CD4-positive, alpha-beta memory T cell (primary cell): ENCODE measurements at regions not wholly inside any gene's neighbourhood (a gene's known extent, or its start where the extent isn't known, plus 50 kb on each side); places are given as distances from the start of the nearest gene placed in this dataset.

Experiments used
- CTCF ChIA-PET: fragments of 350-600 bp; sonication (Branson Sonifier 250); formaldehyde crosslinking; loops from one replicate; lab custom pipeline; 2021; ENCODE audit warnings: inconsistent platforms; ENCODE audit not compliant: partially characterized antibody; lab: Charles Lee
- POLR2A ChIA-PET: fragments of 350-600 bp; sonication (Branson Sonifier 250); formaldehyde crosslinking; loops from one replicate; lab custom pipeline; 2021; ENCODE audit not compliant: partially characterized antibody; lab: Charles Lee
- DNase-seq, 5 donors: peaks; one replicate each; pipeline versions ENCODE4 v3.0.0 to v3.0.0-alpha.2; 2020 to 2022; ENCODE audit warnings: mixed read lengths in 1 of 5
- H3K27ac ChIP-seq: one replicate; pipeline ENCODE4 v1.7.0; 2013; ENCODE audit warnings: low read depth, low read length
- H3K27me3 ChIP-seq: 2 replicates; pipeline ENCODE4 v1.7.0; 2013; ENCODE audit warnings: mild to moderate bottlenecking, low read length, moderate library complexity; ENCODE audit not compliant: insufficient read depth
- H3K36me3 ChIP-seq: 2 replicates; pipeline ENCODE4 v1.7.0; 2013; ENCODE audit warnings: mild to moderate bottlenecking, low read length, moderate library complexity; ENCODE audit not compliant: insufficient read depth
- H3K4me1 ChIP-seq: 2 replicates; pipeline ENCODE4 v1.7.0; 2013; ENCODE audit warnings: mild to moderate bottlenecking, low read length, moderate library complexity; ENCODE audit not compliant: insufficient read depth
- H3K4me3 ChIP-seq, 2 donors: one replicate each; pipeline ENCODE4 v1.7.0; 2013; ENCODE audit warnings: low read length in 2 of 2, mild to moderate bottlenecking in 1 of 2
- H3K9me3 ChIP-seq, 2 donors: one replicate each; pipeline ENCODE4 v1.7.0; 2013; ENCODE audit warnings: low read length in 2 of 2, control low read depth in 1 of 2; ENCODE audit not compliant: control insufficient read depth in 1 of 2
- H3K27ac Mint-ChIP-seq, 7 donors: one replicate each; pipeline ENCODE4 v1.8.0; 2020 to 2021; ENCODE audit warnings: mixed read lengths in 7 of 7, mild to moderate bottlenecking in 6 of 7, inconsistent platforms in 3 of 7, moderate library complexity in 3 of 7
- H3K27me3 Mint-ChIP-seq, 2 donors: one replicate each; pipeline ENCODE4 v1.8.0; 2020 to 2021; ENCODE audit warnings: mixed read lengths in 2 of 2
- H3K36me3 Mint-ChIP-seq, 2 donors: one replicate each; pipeline ENCODE4 v1.8.0; 2020 to 2021; ENCODE audit warnings: mixed read lengths in 2 of 2, inconsistent platforms in 1 of 2, mild to moderate bottlenecking in 1 of 2
- H3K4me1 Mint-ChIP-seq, 4 donors: one replicate each; pipeline ENCODE4 v1.8.0; 2020 to 2021; ENCODE audit warnings: mixed read lengths in 4 of 4, mild to moderate bottlenecking in 1 of 4
- H3K4me3 Mint-ChIP-seq, 8 donors: one replicate each; pipeline ENCODE4 v1.8.0; 2020 to 2021; ENCODE audit warnings: mixed read lengths in 8 of 8, mild to moderate bottlenecking in 7 of 8, moderate library complexity in 6 of 8, inconsistent platforms in 3 of 8
- H3K9me3 Mint-ChIP-seq, 8 donors: one replicate each; pipeline ENCODE4 v1.8.0; 2020 to 2021; ENCODE audit warnings: mixed read lengths in 8 of 8, mild to moderate bottlenecking in 5 of 8, inconsistent platforms in 3 of 8, moderate library complexity in 1 of 8
- intact Hi-C: fragments of 100-400 bp; cut with micrococcal nuclease; formaldehyde crosslinking; loops from one replicate; pipeline ENCODE4 v1.15.1; 2023

DNA sequence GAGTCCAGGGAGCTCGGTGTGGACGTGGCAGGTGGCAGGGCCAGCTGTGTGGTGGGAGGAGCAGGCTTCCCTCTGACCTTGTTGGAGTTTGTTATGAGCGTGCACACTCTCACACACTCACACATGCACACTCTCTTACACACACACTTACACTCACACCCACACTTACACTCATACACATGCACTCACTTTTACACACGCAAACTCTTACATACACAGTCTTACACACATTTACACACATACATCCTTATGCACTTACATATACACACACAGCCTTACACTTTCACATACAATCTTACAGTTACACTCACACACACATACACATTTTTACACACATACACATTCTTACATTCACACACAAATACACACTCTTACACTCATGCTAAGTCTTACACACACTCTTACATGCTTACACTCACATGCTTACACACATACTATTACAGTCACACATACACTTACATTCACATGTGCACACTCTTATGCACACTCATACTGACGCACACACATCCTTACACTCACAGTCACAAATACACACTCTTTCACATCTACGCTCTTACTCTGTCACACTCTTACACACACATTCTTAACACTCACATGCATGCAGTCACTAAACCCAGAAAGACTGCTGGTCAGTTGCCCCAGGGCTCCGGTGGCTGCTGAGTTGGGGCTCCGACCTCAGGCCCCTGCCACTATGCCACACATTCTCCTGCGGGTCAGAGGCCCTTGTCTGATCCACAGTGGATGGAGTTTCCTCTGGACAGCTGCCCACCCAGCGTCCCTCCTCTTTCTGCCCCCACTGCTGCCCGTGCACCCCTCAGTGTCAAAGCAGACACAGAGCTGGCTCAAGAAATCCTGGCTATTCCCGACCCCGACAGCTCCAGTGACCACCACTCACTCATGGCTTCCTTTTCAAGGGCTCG lies 95.8 kb downstream of the ADRA2C start:
- Mint-ChIP-seq H3K4me1 (no peaks in the 10 kb centered on the region), H3K27ac (no peak overlapping the region), H3K36me3 (no peaks in the 10 kb centered on the region), H3K27me3 (peaks cover 5 to 8% of the 10 kb centered on the region in 2 donors), H3K9me3 (peaks cover 0 to 2% (median 0%) of the 10 kb centered on the region in 8 donors), H3K4me3 (no peak overlapping the region)
- Histone ChIP-seq H3K27ac (no peak overlapping the region), H3K4me1 (no peaks in the 10 kb centered on the region), H3K36me3 (no peaks in the 10 kb centered on the region), H3K4me3 (no peak overlapping the region), H3K9me3 (no peaks in the 10 kb centered on the region), H3K27me3 (no peaks in the 10 kb centered on the region)
- ChIA-PET POLR2A (no interaction called here), CTCF (no interaction called here)
- no peak for DNase-seq
- intact Hi-C loops: no loop called here

DNA sequence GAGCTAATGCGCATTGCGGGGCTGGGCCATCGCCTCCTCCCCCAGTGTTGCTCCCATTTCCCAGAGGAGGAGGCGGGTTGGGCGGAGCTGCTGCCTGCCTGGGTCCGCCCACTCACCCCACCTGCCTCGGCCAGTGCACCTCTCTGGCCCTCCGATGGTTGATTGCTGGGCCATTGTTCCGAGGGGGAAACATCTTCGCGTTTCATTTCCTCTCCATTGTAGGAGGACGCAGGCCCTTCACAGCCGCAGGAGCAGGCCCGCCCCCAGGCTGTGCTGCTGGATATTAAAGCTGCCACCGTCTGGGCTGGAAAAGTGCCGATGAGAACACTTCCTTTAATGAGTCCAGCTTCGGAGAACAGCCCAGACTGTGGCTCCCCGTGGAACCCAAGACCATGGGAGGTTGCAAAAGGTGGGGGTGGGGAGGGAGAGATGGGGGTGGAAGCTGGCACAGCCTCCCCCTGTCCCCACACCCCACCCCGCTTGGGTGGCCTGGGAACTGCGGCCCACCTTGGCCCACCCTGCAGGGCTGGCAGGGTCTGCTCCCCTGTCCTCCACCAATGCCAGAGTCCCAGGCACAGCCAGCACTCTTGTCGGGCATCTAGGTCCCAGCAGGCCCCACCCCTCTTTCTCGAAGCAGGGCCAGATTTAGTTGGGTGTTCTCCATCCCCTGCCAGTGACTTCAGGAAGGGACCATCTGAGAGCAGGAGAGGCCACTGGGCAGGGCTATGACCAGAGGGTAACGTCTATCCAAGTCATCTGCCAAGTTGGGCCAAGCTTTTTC lies 96.6 kb downstream of the ADRA2C start:
- H3K4me1 ChIP-seq: no peaks in the 10 kb centered on the region
- H3K4me1 Mint-ChIP-seq: no peaks in the 10 kb centered on the region
- H3K27me3 Mint-ChIP-seq: peaks cover 5 to 11% of the 10 kb centered on the region in 2 donors
- ChIA-PET CTCF (no interaction called here), POLR2A (no interaction called here)
- no peaks in the 10 kb centered on the region for H3K9me3 Mint-ChIP-seq
- no peaks in the 10 kb centered on the region for H3K27me3 ChIP-seq
- no peak overlapping the region for H3K4me3 ChIP-seq
- H3K4me3 Mint-ChIP-seq: no peak overlapping the region
- DNase-seq: no peak
- no peaks in the 10 kb centered on the region for H3K36me3 Mint-ChIP-seq
- no peaks in the 10 kb centered on the region for H3K9me3 ChIP-seq
- intact Hi-C loops: no loop called here
- no peaks in the 10 kb centered on the region for H3K36me3 ChIP-seq
- H3K27ac ChIP-seq: no peak overlapping the region
- H3K27ac Mint-ChIP-seq: no peak overlapping the region

DNA sequence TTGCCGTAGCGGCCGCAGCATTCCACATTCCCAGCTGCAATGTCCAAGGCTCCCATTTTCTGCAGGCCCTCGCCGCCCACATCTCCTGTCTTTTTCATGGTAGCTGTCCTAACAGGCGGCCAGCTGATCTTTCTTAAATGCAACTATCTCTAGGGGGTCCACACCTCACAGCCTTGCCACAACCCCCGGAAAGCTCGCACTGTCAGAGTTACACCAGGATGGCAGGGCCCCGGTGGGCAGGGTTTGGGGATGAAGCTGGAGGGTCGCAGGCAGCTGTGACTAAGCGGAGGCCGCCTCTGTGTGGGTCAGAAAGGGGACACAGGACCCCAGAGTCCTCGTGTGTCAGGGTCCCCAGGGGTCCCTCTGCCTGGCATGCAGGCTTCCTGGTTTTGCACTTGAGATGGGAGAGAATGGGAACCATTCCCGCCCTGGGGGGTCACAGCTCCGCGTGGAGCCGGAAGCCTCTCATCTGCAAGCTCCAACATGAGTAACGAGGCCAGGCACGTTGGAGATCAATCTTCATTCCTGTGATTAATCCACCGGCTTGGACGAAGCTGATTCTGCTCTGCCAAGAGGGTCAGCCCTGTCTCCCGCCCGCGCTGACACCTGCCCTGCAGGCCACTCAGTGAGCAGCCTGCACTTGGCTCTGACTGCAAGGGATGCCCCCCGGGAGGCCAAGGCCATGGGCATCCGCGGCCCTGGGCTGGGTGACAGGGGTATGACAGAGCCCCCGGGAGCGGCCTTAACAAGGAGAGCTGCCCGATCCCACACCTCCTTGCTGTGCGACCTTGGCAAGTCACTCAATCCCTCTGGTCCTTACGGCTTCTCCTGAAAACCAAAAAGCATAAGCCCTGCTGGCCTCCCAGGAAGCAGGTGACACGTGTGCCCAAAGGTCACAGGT lies 97.9 kb downstream of the ADRA2C start:
- Histone ChIP-seq H3K36me3 (no peaks in the 10 kb centered on the region), H3K9me3 (no peaks in the 10 kb centered on the region), H3K27ac (no peak overlapping the region), H3K4me1 (no peaks in the 10 kb centered on the region), H3K4me3 (no peak overlapping the region), H3K27me3 (no peaks in the 10 kb centered on the region)
- H3K4me3 Mint-ChIP-seq: no peak overlapping the region
- H3K27me3 Mint-ChIP-seq: peaks cover 5 to 13% of the 10 kb centered on the region in 2 donors
- H3K27ac Mint-ChIP-seq: no peak overlapping the region
- no peaks in the 10 kb centered on the region for H3K4me1 Mint-ChIP-seq
- ChIA-PET CTCF (no interaction called here), POLR2A (no interaction called here)
- no peaks in the 10 kb centered on the region for H3K9me3 Mint-ChIP-seq
- intact Hi-C loops: no loop called here
- DNase-seq: no peak
- no peaks in the 10 kb centered on the region for H3K36me3 Mint-ChIP-seq

DNA sequence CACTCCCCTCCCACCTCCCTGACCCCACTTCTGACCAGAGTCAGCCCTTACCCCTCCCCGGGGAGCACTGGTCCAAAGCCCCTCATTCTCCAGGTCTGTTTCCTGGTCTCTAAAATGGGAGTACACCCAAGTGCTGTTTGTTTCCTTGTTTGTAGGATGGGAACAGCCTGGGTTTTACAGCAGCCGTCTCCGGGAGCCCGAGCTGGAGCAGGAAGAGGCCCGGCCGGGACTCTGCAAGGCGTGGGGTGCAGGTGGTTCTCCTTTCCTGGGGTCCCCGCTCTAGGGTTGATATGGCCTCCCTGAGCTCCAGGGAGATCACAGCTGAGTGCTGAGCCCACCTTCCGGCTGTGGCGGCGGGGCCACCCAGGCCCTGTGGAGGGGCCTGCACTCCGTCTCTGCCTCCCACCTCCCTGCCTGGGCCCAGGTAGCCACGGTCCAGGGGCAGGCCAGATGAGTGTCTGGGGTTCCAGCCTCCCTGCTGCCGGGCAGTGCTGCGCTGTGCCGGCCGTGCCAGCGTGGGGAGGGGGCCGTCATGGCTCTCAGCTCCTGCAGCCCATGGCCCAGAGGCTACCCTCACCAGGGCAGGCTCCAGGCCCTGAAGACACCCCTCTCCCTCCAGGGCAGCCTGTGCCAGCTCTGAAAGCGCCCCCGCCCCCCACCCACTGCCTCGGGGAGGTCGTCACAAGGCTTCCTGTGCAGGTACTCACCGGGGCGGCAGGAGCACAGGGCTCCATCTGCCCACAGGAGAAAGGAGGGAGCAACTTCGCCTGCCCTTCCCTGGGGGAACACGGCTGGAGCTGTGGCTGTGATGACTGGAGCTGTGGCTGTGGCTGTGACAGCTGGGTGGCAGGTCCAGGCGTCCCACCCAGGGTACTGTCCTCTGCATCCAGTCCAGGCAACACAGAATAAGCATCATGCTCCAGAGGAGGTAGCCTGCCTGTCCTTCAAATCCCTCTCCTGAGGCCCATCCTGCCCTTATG lies 98.8 kb downstream of the ADRA2C start:
- Mint-ChIP-seq H3K36me3 (no peaks in the 10 kb centered on the region), H3K27ac (no peak overlapping the region), H3K4me3 (no peak overlapping the region), H3K4me1 (no peaks in the 10 kb centered on the region), H3K9me3 (no peaks in the 10 kb centered on the region), H3K27me3 (peaks cover 5 to 16% of the 10 kb centered on the region in 2 donors)
- no peak overlapping the region for H3K4me3 ChIP-seq
- ChIA-PET POLR2A (no interaction called here), CTCF (no interaction called here)
- no peaks in the 10 kb centered on the region for H3K27me3 ChIP-seq
- H3K4me1 ChIP-seq: no peaks in the 10 kb centered on the region
- intact Hi-C loops: no loop called here
- no peaks in the 10 kb centered on the region for H3K9me3 ChIP-seq
- H3K27ac ChIP-seq: no peak overlapping the region
- no peak for DNase-seq
- H3K36me3 ChIP-seq: no peaks in the 10 kb centered on the region

DNA sequence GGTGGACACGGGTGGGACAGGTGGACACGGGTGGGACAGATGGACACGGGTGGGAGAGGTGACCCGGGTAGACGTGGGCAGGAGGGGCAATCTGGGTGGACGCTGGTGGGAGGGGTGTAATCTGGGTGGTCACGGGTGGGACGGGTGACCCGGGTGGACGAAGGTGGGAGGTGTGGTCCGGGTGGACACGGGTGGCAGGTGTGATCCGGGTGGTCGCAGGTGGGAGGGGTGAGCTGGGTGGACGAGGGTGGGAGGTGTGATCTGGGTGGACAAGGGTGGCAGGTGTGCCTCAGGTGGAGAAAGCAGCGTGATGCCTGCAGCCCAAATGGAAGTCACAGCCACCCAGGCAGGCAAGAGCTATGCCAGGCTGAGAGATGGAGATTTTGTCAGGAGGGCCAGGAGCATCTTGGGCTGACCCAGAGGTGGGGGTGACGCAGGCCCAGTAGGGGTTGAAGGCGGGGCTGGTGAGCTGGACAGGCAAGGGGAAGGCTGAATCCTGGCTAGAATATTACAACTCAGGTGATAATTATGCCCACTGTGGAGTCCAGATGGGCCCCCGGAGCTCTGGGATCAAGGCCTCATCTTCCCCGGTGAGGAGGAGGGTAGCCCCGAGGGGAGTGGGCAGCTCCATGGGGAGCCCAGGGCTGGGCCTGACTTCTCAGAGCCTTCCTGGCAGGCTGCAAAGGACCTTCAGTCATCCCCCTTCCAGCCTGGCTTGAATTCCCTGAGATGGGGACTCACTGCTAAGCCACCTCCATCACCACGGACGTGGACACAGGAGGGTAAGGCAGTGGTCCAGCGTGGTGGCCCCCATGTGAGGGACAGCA lies 100.0 kb downstream of the ADRA2C start:
- Histone ChIP-seq H3K27me3 (no peaks in the 10 kb centered on the region), H3K27ac (no peak overlapping the region), H3K9me3 (no peaks in the 10 kb centered on the region), H3K4me3 (no peak overlapping the region), H3K4me1 (no peaks in the 10 kb centered on the region), H3K36me3 (no peaks in the 10 kb centered on the region)
- Mint-ChIP-seq H3K27me3 (peaks cover 8 to 22% of the 10 kb centered on the region in 2 donors), H3K27ac (no peak overlapping the region), H3K4me3 (no peak overlapping the region), H3K9me3 (no peaks in the 10 kb centered on the region), H3K36me3 (peaks cover 0 to 3% of the 10 kb centered on the region in 2 donors), H3K4me1 (peaks cover 3 to 10% (median 5%) of the 10 kb centered on the region in 4 donors)
- POLR2A ChIA-PET: no interaction called here
- CTCF ChIA-PET: no interaction called here
- DNase-seq: no peak
- intact Hi-C loops: no loop called here

DNA sequence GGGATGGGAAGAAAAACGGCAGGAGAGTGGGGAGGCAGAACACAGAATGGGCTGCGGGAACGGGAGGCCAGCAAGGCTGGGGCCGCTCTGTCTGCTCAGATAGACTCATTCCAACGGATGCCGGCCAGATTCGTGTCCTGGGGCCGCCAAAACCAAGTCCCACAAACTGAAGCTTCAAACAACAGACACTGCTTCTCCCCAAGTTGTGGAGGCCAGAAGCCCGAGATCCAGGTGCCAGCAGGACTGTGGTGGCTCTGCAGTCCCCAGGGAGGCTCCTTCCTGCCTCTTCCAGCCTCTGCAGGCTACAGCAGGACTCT lies 100.6 kb downstream of the ADRA2C start:
- ChIA-PET CTCF (no interaction called here), POLR2A (no interaction called here)
- Histone ChIP-seq H3K27me3 (no peaks in the 10 kb centered on the region), H3K36me3 (no peaks in the 10 kb centered on the region), H3K4me3 (no peak overlapping the region), H3K4me1 (no peaks in the 10 kb centered on the region), H3K9me3 (no peaks in the 10 kb centered on the region), H3K27ac (no peak overlapping the region)
- DNase-seq: no peak
- H3K27ac Mint-ChIP-seq: no peak overlapping the region
- H3K9me3 Mint-ChIP-seq: no peaks in the 10 kb centered on the region
- H3K27me3 Mint-ChIP-seq: peaks cover 8 to 22% of the 10 kb centered on the region in 2 donors
- no peak overlapping the region for H3K4me3 Mint-ChIP-seq
- peaks cover 0 to 3% of the 10 kb centered on the region in 2 donors for H3K36me3 Mint-ChIP-seq
- peaks cover 3 to 10% (median 6%) of the 10 kb centered on the region in 4 donors for H3K4me1 Mint-ChIP-seq
- intact Hi-C loops: no loop called here
